Islet of Langerhans (tissue), 1 donor: ENCODE measurements at regions not wholly inside any gene's neighbourhood (a gene's known extent, or its start where the extent isn't known, plus 50 kb on each side); places are given as distances from the start of the nearest gene placed in this dataset.

Experiments used
- FAIRE-seq: peaks from one replicate; lab custom pipeline; 2011; peaks lifted over from hg19 to GRCh38; lab: Jason Lieb, UNC

DNA sequence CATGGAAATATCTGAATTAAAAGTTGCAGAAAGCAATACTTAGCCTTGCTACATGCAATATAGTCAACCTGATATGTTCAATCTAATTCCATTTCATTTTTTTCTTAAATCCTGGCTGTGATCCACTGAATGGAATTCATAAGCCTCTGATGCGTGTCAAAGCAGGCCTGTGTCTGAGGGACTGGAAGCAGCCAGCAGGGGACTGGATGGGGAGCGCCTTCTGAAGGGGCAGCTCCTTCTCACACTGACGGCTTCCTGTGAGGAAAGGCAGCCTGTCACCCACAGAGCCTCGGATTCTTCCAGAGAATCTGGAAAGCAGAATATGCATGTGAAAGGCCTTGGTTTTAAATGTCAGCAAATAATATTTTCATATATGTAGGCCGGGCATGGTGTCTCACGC, 73.5 kb downstream of the KCNF1 start:
- no peak for FAIRE-seq

DNA sequence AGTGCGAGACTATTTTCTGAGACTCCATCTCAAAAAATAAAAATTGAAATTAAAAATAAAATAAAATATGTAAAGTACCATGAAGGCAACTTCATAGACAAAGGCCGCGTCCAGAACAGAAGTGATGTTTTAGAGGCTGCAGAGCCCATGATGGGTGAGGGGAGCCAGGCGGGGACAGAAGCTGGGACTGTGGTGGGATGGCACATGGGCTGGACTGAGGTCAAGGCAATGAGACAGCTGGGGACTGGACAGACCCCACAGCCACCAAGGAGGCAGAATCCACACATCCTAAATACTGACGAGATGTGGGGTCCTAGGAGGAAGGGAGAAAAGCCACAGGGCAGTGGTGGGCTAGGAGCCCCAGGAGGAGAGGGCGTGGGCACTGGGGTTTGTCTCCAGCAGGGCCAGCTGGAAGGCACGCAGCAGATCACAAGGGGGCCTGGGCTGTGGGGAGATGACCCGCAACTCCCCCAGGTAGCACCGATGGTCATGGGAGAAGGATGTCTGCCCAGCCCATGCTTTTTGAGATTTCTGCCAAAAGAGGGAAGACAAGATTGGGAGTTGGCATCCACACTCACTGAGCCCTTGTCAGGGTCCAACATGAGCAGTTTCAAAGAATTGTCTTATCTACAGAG, 74.3 kb downstream of the KCNF1 start:
- FAIRE-seq, result no peak

DNA sequence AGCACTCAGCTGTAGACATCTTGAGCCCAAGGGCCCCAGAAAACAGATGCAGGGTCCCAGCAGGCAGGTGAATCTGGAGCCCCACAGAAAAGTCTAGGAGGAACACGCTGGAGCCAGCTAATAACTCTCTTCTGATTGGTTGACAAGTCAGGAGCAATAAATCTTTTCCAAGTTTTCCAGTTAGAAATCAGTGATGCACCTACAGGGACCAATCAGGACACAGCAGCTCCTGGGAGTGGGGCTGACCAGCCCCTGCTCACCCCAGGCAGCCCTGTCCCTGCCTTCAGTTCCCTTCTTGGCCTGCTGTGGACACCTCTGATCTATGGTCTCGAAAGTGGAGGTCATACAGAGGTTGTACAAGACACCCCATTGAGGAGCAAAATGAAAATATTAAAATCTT, 75.7 kb downstream of the KCNF1 start:
- FAIRE-seq, result no peak

DNA sequence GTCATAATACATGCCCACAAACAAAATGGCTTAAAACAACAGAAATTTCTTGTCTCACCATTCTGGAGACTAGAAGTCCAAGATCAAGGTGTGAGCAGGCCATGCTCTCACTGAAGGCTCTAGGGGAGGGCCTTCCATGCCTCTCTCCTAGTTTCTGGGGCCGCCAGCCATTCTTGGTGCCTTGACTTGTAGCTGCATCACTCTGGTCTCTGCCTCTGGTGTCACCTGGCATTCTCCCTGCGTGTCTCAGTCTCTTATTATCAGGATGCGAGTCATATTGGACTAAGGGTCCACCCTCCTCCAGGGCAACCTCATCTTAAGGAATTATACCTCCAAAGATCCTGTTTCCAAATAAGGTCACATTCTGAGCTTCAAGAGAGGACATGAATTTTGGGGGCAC, 76.1 kb downstream of the KCNF1 start:
- FAIRE-seq, result no peak

DNA sequence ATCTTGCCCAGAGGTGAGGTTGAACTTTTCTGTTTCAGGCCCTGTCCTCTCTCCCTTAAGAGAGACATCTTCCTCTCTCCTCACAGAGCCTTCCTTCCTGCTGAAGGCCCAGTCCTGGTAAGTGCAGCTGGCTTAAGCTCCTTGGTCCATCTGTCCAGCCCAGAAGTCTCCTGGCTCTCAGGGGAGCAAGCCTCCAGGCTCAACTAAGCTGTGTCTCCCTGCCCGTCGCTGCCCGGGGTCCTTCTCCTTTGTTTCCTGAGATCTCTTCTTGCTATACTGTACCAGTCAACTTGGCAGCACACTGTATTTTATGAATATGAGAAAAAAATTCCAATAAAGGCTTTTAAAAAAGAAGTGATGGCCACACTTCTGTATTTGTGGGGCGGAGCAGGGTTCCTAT, 77.4 kb downstream of the KCNF1 start:
- FAIRE-seq, result no peak

DNA sequence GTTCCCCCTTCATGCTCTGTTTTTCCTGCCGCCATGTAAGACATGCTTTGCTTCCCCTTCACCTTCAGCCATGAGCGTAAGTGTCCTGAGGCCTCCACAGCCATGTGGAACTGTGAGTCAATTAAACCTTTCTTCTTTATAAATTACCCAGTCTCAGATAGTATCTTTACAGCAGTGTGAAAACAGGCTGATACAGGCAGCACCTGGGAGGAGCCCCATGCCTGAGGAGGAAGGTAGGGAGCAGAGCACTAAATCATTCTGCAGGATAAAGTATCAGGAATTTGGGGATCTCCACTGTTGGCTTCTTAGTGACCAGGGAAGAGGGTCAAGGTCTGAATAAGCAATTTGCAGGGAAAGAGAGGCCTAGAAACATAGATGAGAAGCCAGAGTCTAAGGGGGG, 78.0 kb downstream of the KCNF1 start:
- no peak for FAIRE-seq

DNA sequence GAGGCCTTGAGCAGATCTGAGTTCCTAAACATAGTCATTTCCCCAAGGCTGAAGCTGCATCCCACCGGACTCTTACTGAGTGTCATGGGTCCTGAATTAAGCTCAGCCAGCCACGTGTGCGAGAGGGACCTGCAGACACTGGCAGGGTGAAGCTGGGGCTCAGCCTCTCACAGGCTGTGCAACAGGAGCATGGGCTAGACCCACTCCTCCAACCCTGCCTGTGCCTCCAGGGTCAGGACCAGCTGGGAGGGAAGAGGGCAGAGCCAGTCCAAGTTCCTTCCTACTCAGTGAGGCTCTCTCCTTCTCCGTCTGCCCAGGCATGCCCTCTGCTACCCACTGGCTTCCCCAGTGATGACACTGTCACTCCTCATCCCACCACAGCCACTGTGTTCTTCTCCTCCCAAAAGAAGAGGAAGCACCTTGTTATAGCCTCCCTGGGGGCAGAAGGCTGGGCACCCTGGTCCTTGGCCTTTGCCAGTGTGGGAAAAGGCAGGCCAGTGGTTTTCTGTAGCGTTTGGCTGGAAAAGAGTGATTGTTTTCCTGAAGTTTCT, 78.9 kb downstream of the KCNF1 start:
- FAIRE-seq, result no peak

DNA sequence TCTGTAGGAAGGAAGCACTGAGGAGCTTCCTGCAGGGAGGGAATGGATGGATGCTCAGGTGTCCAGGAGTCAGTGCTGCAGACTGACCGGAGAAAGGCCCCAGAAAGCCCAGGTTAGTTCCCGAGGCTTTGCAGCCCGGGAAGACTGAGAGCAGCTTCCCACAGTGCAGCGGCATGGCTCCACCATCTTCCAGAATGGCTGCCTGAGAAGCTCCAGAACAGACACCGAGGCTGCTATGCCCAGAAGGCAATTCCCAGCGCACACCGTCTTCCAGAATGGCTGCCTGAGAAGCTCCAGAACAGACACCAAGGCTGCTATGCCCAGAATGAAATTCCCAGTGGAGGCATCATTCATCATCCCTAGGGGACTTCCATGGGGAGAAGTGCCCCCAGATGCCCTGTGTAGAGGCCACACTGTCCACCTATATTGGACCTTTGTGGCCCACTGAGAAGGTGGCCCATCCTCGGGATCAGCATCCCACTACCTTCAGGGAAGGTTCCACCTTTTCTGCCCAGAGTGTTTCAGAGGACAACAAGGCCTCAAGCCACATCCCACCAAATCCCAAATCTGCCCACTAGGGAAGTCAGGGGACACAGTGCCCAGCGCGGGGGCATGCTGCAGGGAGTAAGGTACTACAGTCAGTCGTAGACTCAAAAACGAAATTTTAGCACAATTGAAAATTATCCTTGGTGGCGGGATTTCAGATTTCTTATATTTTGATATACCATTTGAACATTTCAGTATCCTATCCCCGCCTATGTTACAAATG, 80.5 kb downstream of the KCNF1 start:
- FAIRE-seq, result no peak

DNA sequence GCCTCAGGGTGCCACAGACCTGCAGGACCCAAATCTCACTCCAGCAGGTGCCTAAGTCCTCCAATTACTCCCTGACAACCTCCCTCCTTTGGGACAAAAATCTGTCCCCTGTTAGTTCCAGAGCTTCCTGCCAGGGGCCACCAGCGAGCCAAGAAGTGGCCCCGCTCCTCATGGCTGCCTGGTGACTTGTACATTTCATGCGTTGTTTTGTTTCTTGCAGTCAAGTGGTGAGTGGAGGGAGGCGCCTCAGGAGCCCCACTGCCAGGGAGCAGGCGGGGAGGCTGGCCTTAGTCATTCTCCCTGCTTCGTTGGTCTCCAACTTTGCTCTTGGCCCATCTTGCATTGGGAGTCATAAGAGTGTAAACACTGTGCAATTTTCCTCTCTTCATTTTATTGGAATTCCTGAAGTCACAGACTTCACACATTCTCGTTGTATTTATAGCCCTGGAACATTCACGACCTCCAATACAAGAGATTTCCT, 81.3 kb downstream of the KCNF1 start:
- no peak for FAIRE-seq

DNA sequence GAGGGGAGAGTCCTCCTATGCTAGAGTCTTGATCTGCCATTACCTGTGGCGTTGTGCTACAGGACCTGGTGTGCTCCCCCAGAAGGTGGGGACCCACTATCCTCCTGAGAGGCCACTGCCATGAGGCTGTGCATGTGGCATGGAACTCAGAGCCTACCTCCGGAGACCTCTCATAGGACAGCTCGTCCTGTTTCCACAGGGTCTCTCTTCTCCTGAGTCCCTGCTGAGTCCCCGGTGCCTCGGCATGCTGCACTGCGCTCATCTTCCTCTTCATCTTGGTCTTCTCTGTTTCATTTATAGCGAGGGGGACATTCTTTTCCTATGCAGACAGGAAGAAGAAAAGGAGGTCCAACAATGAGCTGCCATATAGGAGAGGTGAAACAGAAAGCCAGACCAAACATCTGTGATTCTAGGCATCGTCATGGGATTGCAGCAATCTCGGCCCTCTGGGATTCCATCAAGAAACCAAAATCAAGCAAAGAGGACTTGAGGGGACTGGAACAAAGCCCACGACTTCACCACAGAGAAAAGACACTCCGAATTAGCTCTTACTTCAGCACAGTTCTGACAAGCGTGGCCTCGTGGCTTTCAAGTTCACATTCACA, 83.7 kb downstream of the KCNF1 start:
- FAIRE-seq, result no peak

DNA sequence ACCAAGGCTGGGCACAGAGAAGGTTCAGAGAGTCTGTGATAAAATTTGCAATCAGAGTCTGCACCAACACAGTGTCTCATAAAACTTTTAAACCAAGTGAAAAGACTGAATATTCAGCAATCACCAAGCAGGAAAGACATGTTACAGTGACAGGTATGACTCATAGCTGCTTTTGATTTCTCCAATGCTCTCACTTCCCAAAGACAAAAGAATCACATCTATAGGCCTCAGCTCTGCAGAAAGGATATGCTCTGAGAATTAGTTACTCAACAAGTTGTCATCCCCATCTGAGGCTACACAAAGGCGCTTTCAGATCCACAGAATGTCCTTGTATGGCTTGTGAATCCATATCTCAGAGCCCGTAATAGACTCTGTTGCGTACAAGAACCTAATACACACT, 92.5 kb downstream of the KCNF1 start:
- FAIRE-seq, result no peak

DNA sequence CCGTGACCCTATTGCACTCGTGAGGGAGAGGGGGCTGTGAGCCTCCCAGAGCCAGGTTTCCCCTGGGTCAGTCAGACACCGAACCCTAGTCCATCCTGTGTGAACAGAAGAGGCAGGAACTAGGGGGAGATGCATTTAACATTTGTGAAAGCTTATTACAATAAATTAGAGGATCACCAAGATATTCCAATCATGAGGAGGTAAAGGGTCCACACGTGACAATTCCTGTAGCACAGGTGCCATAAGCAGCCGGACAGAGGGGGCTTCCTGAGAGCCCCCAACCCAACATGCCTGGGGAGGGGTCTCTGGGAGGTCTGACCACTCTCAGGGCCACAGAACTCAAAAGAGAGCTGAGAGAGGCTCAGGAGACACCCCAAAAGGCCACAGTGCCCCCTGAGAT, 93.3 kb downstream of the KCNF1 start:
- FAIRE-seq, result no peak

DNA sequence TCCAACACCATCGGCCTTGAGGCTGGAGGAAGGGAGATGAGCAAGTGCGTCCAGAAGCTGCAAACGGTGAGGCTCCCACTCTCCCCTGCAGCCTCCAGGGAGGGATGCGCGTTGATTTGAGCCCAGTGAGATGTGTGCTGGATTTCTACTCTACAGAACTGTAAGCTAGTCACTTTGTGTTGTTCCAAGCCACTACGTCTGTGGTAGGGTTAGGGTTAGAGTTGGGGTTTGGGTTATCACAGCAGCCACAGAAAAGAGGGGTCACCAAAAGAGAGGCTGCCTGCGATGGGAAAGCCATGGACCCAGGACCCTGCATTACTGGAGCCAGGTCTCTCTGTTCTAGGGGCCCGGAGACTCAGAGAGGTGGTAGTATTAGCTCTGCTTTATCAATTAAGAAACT, 94.5 kb downstream of the KCNF1 start:
- no peak for FAIRE-seq

DNA sequence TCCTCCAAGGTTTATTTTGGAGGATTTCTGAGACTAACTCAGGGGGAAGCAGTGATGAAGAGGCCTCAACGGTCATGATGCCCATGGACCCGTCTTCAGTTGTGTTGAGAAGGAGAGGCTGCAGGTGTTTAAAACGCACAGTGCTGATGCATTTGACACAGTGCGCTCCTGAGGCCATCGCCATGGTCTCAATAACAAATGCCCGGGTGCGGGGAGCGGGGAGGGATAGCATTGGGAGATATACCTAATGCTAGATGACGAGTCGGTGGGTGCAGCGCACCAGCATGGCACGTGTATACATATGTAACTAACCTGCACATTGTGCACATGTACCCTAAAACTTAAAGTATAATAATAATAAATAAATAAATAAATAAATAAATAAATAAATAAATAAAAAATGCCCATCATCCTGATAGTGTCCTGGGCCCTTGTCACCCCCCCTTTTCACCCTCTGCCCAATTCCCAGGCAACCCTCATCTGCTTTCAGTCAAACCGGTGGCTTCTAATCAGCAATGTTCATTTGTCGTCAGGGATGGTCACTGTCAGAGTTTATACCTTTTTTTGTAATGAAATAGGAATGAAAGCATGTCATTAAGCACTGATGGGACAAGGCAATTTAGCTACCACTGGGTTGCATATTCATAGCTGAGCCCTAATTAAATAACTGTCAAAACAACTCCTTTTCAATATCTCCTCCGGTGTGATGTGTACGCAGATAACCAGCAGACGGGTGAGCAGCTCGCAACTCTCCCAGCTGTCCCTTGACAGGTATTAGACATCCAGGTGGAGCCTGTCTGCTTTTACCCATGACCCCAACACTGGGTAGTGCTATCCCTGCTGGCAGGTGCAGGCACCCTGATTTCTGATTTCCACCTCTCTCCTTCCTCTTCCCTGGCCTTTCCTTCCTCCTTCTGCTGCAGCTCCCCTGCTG, 95.9 kb downstream of the KCNF1 start:
- FAIRE-seq, result no peak

DNA sequence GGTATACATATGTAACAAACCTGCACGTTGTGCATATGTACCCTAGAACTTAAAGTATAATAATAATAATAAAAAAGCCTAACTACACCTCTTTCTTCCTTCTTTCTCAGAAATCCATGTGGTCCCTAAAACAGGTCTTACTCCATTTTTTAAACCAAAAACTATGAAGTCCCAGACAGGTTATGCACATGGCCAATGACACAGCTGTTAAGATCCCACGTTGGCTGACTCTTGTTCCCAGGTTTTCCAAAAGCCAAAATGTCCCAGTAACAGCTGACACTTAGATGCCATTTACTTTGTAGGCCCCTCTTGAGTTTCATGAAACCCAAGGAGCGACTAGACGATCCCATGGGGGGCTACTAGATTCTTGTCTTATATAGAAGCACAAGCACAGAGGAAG, 97.0 kb downstream of the KCNF1 start:
- no peak for FAIRE-seq

DNA sequence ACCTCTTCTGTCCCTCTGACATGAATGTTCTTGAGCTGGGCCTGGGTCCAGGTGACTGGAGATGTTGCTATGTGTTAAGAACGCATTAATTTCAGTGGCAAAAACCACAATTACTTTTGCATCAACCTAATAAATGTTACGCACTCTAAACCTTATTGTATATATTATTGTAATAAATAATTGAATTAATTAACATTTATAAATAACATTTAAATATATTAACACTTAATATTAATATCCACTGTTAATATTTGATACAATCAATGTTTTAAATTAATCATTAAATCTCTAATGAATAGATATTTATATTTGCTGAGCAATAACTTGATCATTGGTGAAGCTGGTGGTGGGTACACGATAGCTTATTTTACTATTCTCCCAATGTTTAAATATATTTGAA, 97.4 kb downstream of the KCNF1 start:
- FAIRE-seq, result no peak

DNA sequence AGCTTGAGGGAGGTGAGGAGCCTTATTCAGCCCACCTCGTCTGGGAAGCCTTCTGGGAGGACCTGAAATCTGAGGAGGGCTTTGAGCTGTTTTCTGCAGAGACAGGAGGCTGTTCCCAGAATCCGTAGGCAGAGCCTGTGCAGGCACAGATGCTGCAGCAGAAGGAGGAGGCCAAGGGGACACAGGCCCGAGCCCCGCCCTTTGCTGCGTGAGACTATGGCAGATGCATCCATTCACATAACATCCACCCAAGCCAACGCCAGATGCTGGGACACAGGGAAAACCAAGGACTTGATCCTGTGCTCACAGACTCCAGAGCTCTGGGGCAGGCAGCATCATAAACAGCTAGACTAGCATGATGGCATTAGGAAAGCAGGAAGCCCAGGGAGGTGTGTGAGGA, 98.2 kb downstream of the KCNF1 start:
- FAIRE-seq, result no peak

DNA sequence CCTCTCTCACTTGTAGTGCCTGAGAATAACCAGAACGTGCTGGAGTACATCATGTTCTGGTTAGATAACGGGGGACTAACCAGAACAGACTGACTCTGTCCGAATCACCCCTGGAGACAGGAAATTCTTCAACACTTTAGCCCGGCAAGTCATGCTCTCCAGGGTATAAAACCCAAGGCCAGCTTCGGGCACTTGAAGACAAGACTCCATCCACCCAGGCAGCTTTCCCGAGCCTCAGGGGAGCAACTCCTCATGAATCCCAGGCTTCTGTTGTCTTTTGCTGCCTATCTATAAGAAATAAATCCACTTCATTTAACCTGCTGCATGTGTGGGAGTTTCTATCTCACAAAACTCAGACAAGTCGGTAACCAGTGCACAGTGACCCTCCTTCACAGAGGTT, 99.6 kb downstream of the KCNF1 start:
- FAIRE-seq, result no peak

DNA sequence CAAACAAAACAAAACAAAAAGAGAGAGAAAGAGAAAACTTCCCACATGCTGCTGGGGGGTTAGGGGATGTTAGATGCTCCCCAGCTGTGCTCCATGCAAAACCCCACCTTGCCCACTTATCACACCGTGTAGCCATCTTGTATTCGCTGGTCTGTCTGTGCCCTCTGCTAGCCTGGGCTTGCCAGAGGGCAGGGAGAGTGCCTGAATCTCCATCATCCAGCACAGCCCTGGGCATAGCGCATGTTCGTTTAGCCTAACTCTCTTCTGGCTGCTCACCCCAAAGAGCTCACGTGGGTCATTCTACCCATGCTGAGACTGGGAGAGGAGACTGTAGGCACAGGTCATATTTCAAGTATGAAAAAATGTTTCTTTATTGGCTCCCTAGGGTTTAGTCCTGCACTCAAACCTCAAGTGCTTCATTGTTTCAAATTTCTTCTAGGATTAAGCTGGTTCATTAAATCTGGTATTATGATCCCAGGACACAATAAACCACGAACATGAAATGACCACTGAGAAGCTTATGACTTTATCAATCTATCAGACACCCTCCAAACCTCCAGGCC, 100.5 kb downstream of the KCNF1 start:
- no peak for FAIRE-seq

DNA sequence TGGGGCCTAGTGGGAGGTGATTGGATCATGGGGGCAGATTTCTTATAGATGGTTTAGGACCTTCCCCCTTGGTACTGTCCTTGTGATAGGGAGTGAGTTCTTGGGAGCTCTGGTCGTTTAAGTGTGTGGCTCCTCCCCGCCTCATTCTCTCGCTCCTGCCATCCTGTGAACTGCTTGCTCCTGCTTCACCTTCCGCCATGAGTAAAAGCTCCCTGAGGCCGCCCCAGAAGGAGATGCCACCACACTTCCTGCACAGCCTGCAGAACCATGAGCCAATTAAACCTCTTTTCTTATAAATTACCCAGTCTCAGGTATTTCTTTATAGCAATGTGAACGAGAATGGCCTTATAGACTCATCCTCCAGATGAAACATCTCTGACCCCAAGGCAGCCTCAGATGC, 101.5 kb downstream of the KCNF1 start:
- no peak for FAIRE-seq

DNA sequence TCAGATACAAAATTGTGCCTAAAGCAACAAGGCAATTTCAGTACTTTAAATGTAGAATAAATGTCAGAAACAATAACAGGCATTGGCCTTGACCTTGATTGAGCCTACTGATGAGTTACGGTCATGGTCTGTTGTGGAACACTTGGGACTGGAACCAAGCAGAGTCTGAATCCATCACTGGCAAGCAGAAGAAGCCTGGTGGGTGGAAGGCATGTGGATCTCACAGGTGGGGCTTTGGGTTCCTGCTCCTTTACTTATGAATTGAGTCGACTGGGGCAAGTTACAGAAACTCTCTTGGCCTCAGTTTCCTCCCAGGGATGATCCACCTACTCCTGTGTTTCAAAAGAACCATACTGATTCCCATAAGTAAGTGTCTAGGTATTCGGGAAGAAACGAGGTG, 102.3 kb downstream of the KCNF1 start:
- no peak for FAIRE-seq
